ENCODE measurements at regions not wholly inside any gene's neighbourhood (a gene's known extent, or its start where the extent isn't known, plus 50 kb on each side); places are given as distances from the start of the nearest gene placed in this dataset.
"Not testable (repeated sequence)": the region's sequence is repeated elsewhere in the genome, so short reads cannot be mapped to it uniquely, and the experiment has no call there.

- no peak for DNase-seq (ENCODE audit: low read depth in 4 of 4, low spot score in 3 of 4)
Observed at GRCh38 chr9:115296831-115297565, 179.0 kb upstream of the TNC start.

- no peak for DNase-seq (ENCODE audit: low read depth in 4 of 4, low spot score in 3 of 4)
Observed at GRCh38 chr9:115300116-115300515, 182.2 kb upstream of the TNC start.

- no peak for DNase-seq (ENCODE audit: low read depth in 4 of 4, low spot score in 3 of 4)
Observed at GRCh38 chr9:115300874-115301273, 182.9 kb upstream of the TNC start.

GRCh38 chr9:115301581-115301980, 183.6 kb upstream of the TNC start:
- DNase-seq (ENCODE audit: low read depth in 4 of 4, low spot score in 3 of 4) = no peak

GRCh38 chr9:115305543-115305942, 187.6 kb upstream of the TNC start:
- DNase-seq (ENCODE audit: low read depth in 4 of 4, low spot score in 3 of 4) = no peak

- no peak for DNase-seq (ENCODE audit: low read depth in 4 of 4, low spot score in 3 of 4)
Observed at GRCh38 chr9:115306865-115307264, 188.9 kb upstream of the TNC start.

- no peak for DNase-seq (ENCODE audit: low read depth in 4 of 4, low spot score in 3 of 4)
Observed at GRCh38 chr9:115313545-115313944, 195.6 kb upstream of the TNC start.

GRCh38 chr9:115326461-115326860, 208.5 kb upstream of the TNC start:
- DNase-seq (ENCODE audit: low read depth in 4 of 4, low spot score in 3 of 4) = no peak

- no peak for DNase-seq (ENCODE audit: low read depth in 4 of 4, low spot score in 3 of 4)
Observed at GRCh38 chr9:115327436-115328122, 209.6 kb upstream of the TNC start.

- DNase-seq (ENCODE audit: low read depth in 4 of 4, low spot score in 3 of 4) = no peak
Observed at GRCh38 chr9:115328228-115328627, 210.3 kb upstream of the TNC start.

GRCh38 chr9:115328677-115329076, 210.7 kb upstream of the TNC start:
- no peak for DNase-seq (ENCODE audit: low read depth in 4 of 4, low spot score in 3 of 4)

- no peak for DNase-seq (ENCODE audit: low read depth in 4 of 4, low spot score in 3 of 4)
Observed at GRCh38 chr9:115333277-115334070, 215.5 kb upstream of the TNC start.

GRCh38 chr9:115335439-115335838, 217.5 kb upstream of the TNC start:
- DNase-seq (ENCODE audit: low read depth in 4 of 4, low spot score in 3 of 4) = peak in 1 of 4 donors; percentile 22

GRCh38 chr9:115340314-115340713, 222.4 kb upstream of the TNC start:
- no peak for DNase-seq (ENCODE audit: low read depth in 4 of 4, low spot score in 3 of 4)

GRCh38 chr9:115341426-115341825, 223.5 kb upstream of the TNC start:
- no peak for DNase-seq (ENCODE audit: low read depth in 4 of 4, low spot score in 3 of 4)

- not testable (repeated sequence) for DNase-seq (ENCODE audit: low read depth in 4 of 4, low spot score in 3 of 4)
Observed at GRCh38 chr9:115347776-115348175, 229.8 kb upstream of the TNC start.

GRCh38 chr9:115348936-115349335, 231.0 kb upstream of the TNC start:
- not testable (repeated sequence) for DNase-seq (ENCODE audit: low read depth in 4 of 4, low spot score in 3 of 4)

GRCh38 chr9:115349542-115349941, 231.6 kb upstream of the TNC start:
- no peak for DNase-seq (ENCODE audit: low read depth in 4 of 4, low spot score in 3 of 4)

GRCh38 chr9:115350548-115350947, 232.6 kb upstream of the TNC start:
- no peak for DNase-seq (ENCODE audit: low read depth in 4 of 4, low spot score in 3 of 4)

- no peak for DNase-seq (ENCODE audit: low read depth in 4 of 4, low spot score in 3 of 4)
Observed at GRCh38 chr9:115353681-115354080, 235.7 kb upstream of the TNC start.

- DNase-seq (ENCODE audit: low read depth in 4 of 4, low spot score in 3 of 4) = no peak
Observed at GRCh38 chr9:115357821-115358220, 239.9 kb upstream of the TNC start.

Measured in right renal pelvis (tissue), 4 donors.